GM12873 (cell line): ENCODE measurements at regions not wholly inside any gene's neighbourhood (a gene's known extent, or its start where the extent isn't known, plus 50 kb on each side); places are given as distances from the start of the nearest gene placed in this dataset.

Source experiments
- CTCF ChIP-seq: IDR thresholded peaks from 2 replicates; pipeline ENCODE4 v1.5.1; 2012; ENCODE audit warnings: low read depth, mild to moderate bottlenecking, moderate library complexity, low read length, control low read depth; ENCODE audit not compliant: insufficient read depth; ENCODE audit errors: missing control alignments

GRCh38 chr5:117621921-117622320, 1047.3 kb upstream of the SEMA6A start:
- no peak for TF ChIP-seq CTCF

- no peak for TF ChIP-seq CTCF
These were observed 1040.6 kb upstream of the SEMA6A start for GRCh38 chr5:117615226-117615625.

- TF ChIP-seq CTCF = no peak
These were observed 1039.8 kb upstream of the SEMA6A start for GRCh38 chr5:117614408-117614807.

- no peak for TF ChIP-seq CTCF
These were observed 1030.2 kb upstream of the SEMA6A start for GRCh38 chr5:117604845-117605244.

GRCh38 chr5:117594166-117594565, 1019.5 kb upstream of the SEMA6A start:
- TF ChIP-seq CTCF = no peak

GRCh38 chr5:117590944-117591343, 1016.3 kb upstream of the SEMA6A start:
- TF ChIP-seq CTCF = peak; percentile 46

- no peak for TF ChIP-seq CTCF
These were observed 1014.0 kb upstream of the SEMA6A start for GRCh38 chr5:117588611-117589010.
